NCI-H146 treated with DMSO at 0.1 percent for 48 hours (cell line): ENCODE measurements at regions not wholly inside any gene's neighbourhood (a gene's known extent, or its start where the extent isn't known, plus 50 kb on each side); places are given as distances from the start of the nearest gene placed in this dataset.
"Not testable (repeated sequence)": the region's sequence is repeated elsewhere in the genome, so short reads cannot be mapped to it uniquely, and the experiment has no call there.

Experiments used
- DNase-seq: peaks from one replicate; lab custom pipeline; 2025; ENCODE audit not compliant: unreplicated experiment; lab: John Stamatoyannopoulos, UW

- not testable (repeated sequence) for DNase-seq
These were observed 1093.1 kb upstream of the DEFB115 start for GRCh38 chr20:30164389-30164788.

DNA sequence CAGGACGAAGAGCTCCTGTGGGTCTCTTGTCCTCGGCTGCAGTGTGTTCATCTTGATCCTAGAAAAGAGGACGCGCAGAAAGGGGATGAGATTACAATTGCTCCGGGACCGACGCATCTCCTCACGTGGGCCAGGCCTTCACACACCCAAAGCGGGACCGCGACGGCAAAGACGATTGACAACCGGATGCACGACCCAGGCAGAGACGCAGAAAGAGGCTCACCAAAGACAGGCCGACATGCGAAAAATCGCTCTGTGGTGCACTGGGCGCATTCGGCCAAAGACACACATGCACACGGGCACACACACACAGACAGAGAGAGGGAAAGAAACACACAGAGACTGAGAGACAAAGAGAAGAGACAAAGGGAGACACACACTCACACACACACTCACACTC, 1089.9 kb upstream of the DEFB115 start:
- no peak for DNase-seq

DNA sequence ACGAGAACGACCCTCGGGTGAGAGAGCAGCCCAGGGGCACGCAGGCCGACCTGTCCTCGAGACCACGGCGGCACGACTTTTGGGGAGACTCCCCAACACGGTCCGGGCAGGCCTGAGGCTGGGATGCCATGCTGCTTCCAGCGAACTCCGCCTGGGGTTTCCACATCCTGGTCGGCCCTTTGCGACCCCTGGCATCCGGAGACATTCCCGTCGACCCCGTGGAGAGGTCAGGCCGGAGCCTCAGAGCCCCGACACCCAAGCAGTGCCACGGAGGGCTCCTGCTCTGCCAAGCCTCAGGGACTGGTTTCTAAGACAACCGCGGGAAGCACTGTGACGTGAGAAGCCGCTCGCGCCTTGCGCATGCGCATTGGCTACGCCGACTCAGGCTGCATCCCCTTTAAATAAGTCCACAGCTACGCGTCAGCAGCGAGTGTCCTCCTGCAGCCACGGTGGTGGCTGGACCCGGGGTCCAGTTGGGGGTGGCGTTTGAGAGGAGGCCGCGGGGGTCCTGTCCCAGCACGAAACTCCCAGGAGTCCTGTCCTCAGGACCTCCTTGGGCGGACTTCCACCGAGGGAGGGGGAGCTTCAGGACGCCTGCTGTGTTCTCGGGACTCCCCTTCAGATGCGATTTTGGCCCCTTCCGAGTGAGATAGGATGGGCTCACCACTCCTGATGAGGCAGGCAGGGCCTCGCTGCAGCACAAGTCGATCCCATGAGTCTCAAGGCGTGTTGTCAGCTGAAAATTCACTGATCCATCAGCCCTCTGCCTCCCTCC, 1089.3 kb upstream of the DEFB115 start:
- DNase-seq, result no peak

DNA sequence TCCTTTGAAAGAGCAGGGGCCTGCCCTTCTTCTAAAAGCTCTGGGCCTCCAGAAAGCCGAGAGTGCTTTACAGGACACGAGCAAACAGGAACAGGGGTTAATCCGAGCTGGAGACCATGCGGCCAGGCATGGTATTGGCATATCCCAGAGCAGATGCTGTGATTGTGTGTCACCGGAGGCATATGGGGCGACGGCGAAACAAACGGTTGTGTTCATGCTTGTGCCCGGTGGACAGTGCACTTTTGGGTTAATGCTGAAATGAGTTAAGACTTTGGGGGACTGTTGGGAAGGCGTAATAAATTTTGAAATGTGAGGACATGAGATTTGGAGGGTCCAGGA, 1088.7 kb upstream of the DEFB115 start:
- DNase-seq, result no peak

DNA sequence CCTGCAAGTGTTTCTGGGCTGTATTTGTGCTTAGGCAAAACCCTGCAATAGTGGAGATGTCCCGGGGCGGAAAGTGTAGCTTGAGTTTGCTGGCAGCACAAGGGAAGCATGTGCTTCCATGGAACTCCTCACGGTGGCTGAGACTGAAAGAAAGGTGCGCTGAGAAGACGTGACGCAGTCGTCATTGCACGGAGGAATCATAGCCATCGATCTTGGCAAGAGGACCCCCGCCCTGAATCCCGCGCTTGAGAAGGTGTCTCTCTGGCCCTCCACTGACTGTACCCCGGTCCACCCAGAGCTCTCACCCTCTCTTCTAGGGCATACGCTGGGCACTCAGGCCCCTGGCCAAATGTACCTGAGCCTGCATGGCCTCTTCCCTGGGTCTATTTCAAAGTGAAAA, 1081.8 kb upstream of the DEFB115 start:
- DNase-seq, result no peak

- DNase-seq, result not testable (repeated sequence)
These were observed 1074.3 kb upstream of the DEFB115 start for GRCh38 chr20:30183124-30183523.

GRCh38 chr20:30191785-30192184, 1065.7 kb upstream of the DEFB115 start:
- not testable (repeated sequence) for DNase-seq

DNA sequence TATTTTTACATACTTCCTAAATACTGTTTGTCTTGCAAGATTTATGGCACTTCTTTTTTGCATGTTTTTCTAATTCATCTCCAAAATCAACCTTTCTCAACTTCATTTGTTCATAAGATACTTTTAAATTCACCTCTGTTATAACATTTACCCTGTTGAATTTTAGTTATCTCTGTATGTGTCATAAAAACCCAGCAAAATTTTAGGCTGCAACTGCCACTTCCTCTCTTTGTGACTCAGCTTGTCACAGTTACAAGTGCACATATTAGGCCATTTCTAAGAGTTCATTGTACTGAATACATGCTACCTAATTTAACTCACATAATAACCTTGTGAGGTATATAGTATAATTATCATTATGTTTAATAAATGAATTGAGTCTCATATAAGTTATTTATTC, 1023.0 kb upstream of the DEFB115 start:
- DNase-seq, result not testable (repeated sequence)

DNA sequence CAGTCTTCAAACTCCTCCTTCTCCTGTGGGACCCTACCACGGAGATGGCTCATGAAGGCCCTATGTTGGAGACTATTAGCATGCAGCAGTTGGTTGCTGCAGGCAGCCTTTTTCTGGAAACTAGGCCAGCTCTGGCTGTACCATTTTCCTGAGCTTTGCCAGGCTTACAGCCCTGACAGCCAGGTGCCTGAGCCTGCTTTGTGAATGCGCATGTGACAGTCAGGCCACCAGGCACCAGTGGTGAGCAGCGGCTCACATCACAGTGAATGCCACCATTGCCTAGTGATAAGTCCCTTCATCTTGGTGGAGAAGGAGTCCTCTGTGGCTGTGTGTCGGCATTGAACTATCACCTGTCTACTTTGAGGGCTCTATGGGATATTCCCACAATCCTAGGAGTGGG, 982.4 kb upstream of the DEFB115 start:
- DNase-seq, result not testable (repeated sequence)

GRCh38 chr20:30281584-30282197, 975.8 kb upstream of the DEFB115 start:
- DNase-seq, result no peak

DNA sequence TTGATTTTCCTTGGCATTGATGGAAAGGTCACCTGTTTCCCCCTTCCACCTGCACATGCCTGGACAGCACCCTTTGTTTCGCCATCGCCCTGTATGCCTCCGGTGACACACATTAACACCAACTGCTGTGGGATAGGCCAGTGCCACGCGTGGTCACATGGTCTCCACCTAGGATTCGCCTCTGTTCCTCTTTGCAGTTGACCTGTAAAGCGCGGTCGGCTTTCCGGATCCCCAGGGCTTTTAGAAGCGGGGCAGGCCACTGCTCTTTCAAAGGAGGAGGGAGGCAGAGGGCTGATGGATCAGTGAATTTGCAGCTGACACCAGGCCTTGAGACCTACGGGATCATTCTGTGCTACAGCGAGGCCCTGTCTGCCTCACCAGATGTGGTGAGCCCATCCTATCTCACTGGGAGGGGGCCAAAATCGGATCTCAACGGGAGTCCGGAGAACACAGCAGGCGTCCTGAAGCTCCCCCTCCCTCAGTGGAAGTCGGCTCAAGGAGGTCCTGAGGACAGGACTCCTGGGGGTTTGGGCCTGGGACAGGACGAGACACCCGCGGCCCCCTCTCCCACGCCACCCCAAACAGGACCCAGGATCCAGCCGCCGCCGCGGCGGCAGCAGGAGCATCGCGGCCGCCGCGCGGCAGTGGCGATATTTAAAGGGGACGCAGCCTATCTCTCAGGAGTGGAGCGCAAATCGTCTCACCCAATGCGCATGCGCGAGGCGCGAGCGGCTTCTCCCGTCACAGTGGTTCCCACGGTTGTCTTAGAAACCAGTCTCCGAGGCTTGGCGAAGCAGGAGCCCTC, 973.8 kb upstream of the DEFB115 start:
- DNase-seq, result peak; percentile 5

DNA sequence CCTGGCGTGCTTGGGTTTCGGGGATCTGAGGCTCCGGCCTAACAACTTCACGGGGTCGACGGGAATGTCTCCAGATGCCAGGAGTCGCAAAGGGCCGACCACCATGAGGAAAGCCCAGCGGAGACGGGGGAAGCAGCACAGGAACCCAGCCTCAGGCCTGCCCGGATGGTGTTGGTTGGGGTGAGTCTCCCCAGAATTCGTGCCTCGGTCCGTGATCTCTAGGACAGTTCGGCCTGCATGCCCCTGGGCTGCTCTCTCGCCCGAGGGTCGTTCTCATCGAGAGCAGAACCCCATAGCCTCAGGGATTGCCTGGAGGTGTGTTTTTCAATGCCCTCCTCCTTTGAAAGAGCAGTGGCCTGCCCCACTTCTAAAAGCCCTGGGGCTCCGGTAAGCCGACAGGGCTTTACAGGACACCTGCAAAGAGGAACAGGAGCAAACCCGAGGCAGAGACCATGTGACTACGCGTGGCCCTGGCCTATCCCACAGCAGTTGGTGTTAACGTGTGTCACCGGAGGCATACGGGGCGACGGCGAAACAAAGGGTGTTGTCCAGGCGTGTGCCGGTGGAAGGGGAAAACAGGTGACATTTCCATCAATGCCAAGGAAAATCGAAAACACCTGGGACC, 973.1 kb upstream of the DEFB115 start:
- no peak for DNase-seq

DNA sequence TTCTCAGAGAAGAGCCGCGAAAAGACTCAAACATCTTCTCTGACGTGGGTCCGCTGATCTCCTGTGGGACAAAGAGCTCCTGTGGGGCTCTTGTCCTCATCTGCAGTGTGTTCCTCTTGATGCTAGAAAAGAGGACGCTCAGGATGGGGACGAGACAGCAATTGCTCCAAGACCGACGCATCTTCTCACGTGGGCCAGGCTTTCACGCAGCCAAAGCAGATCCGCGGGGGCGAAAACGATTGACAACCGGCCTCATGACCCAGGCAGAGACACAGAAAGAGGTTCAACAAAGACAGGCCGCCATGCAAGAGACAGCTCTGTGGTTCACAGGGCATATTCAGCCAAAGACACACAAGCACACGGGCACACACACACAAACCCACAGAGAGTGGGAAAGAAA, 971.8 kb upstream of the DEFB115 start:
- no peak for DNase-seq

DNA sequence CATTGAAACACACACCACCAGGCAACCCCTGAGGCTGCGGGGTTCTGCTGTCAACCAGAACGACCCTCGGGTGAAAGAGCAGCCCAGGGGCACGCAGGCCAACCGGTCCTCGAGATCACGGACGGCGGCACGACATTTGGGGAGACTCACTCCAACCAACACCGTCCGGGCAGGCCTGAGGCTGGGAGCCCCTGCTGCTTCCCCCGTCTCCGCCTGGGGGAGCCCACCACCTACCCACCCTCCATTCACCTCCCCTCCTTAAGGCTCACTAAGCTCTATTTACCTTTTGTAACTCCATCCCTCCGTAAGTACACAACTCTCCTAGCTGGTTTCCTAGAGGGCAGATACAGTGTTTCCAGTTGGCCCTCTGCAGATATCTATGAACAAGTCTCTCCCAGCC, 971.3 kb upstream of the DEFB115 start:
- no peak for DNase-seq

DNA sequence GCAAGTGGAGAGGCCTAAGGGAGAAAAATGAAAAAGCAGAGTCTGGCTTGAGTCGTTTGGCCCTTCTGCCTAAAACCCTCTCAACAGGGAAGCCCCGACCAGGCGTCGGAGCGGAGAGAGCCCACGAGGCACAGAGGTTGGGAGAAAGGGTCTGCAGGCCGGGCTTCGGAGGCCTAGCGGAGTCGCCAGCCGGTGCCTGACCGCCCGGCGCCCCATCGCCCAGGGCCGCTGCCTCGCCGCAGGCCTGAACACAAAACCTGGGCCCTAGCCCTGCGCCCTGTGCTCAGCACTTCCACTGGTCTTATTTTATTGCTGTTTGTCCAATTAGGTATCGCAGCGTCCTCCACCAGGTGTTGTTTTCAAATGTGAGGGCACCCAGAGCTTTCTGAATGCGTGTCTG, 970.0 kb upstream of the DEFB115 start:
- not testable (repeated sequence) for DNase-seq

DNA sequence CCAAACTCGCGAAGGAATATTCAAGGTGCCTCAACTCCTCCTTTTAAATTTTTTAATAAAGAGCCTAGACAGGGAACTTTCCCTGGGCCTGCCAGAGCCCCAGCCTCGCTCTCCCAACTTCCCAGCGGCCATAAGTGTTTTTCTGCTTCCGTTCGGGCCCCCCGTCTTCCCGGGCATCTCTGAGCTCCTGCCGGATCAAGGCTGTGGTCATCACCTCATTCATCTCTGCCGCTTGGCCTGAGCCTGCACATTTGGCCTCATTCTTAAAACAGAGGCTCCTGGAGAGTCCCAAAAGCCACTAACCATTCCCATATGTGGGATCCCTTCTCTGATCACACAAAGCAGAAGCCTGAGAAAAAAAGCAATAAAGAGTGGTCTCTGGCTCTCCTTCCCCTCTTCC, 969.1 kb upstream of the DEFB115 start:
- no peak for DNase-seq

DNA sequence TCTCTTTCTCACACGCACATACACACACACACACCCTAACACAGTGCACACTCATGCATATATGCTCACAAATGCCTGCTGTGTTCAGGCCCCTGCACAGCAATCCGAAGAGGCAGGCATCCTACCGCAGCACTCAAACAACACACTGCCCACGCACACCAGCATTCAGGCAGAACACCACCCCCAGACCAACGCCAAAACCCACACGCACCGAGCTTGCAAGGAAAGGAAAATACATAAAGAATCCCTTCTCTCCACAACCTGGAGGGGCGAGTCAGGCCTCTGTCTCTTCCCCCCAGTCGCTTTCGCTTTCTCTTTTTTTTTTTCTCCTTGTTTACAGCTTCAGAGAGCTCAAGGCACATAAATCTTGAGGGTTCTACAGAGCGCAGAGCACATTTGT, 968.4 kb upstream of the DEFB115 start:
- not testable (repeated sequence) for DNase-seq

DNA sequence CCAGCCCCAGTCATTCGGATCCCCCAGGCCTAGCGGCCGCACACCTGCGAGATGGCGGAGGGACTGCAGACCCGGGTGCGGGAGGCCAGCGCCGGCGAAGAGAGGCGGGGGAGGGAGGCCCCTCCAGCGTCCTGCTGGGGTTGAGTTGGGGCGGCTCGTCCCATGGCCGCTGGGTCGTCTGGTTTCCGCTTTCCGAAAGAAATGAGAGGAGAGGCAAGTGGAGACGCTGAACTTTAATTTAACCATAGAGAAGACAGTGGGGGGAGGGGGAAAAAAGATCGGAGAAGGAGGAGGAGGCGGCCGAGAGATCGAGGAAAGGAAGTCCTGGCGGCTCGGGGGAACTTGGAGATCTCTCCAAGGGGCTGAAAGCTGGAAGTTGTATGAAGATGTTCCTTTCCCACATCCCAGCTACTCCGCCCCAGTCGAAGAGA, 967.7 kb upstream of the DEFB115 start:
- DNase-seq, result not testable (repeated sequence)

- DNase-seq, result not testable (repeated sequence)
These were observed 967.0 kb upstream of the DEFB115 start for GRCh38 chr20:30290361-30291063.

- DNase-seq, result not testable (repeated sequence)
These were observed 966.4 kb upstream of the DEFB115 start for GRCh38 chr20:30291064-30291379.

DNA sequence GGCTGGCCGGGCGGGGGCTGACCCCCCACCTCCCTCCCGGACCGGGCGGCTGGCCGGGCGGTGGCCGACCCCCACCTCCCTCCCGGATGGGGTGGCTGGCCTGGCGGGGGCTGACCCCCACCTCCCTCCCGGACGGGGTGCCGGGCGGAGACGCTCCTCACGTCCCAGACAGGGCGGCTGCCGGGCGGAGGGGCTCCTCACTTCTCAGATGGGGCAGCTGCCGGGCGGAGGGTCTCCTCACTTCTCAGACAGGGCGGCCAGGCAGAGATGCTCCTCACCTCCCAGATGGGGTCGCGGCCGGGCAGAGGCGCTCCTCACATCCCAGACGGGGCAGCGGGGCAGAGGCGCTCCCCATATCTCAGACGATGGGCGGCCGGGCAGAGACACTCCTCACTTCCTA, 965.8 kb upstream of the DEFB115 start:
- not testable (repeated sequence) for DNase-seq
